GM23338 (cell line): ENCODE measurements at regions not wholly inside any gene's neighbourhood (a gene's known extent, or its start where the extent isn't known, plus 50 kb on each side); places are given as distances from the start of the nearest gene placed in this dataset.

Experiments
- CREB1 ChIP-seq: fragments of 250-450 bp; sonication (Bioruptor Pico); IDR thresholded peaks from 2 replicates; pipeline ENCODE4 v1.5.0; 2020; ENCODE audit warnings: low read depth, mild to moderate bottlenecking, moderate library complexity
- EZH2 ChIP-seq: fragments of 200-600 bp; sonication (generic); IDR thresholded peaks from one replicate; pipeline ENCODE4 v1.8.0; 2017; ENCODE audit warnings: antibody characterized with exemption, mild to moderate bottlenecking, low read depth; ENCODE audit not compliant: unreplicated experiment

GRCh38 chr2:57677296-57677695 lies 369.3 kb upstream of the VRK2 start:
- TF ChIP-seq EZH2 (no peak), CREB1 (CRISPR knock-in tag) (no peak)
